ENCODE measurements at regions not wholly inside any gene's neighbourhood (a gene's known extent, or its start where the extent isn't known, plus 50 kb on each side); places are given as distances from the start of the nearest gene placed in this dataset.

DNA sequence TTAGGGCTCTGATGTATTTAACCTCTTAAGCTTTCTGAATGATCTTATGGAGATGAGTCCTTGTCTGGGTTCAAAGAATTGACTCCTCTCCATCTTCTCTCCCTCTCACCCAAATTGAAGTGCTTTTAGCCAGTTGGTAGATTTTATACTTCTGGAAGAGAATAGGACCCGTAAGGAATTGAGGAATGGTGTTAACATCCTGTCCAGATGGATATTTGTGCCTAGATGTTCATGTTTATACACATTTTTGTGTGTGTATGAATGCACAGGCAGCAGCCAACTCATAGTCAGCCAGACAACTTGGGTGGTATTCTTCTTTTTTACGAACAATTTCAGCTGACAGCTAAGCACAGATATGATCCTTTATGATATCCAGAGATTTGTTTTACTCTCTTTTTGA is 449.6 kb upstream of the RGS6 start:
- no peak for DNase-seq (ENCODE audit: extremely low read depth in 1 of 2, low read depth in 1 of 2)

DNA sequence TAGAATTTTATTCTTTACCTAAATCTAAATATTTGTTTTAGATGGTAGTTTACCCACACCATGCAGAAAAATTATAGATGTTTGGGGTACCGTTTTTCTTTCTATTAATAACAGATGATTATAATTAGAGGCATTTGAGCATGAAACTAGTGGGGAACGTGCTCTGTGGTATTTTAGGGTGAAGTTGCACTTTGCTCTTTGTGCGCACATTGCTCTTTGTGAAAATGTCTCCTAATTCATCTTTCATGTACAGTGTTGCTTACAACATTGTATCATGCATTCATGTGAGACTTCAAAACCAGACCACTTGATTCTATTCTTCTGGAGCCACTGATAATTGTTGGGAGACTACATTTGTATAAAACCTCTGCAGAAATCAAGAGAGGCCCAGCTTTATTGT is 449.1 kb upstream of the RGS6 start:
- no peak for DNase-seq (ENCODE audit: extremely low read depth in 1 of 2, low read depth in 1 of 2)

DNA sequence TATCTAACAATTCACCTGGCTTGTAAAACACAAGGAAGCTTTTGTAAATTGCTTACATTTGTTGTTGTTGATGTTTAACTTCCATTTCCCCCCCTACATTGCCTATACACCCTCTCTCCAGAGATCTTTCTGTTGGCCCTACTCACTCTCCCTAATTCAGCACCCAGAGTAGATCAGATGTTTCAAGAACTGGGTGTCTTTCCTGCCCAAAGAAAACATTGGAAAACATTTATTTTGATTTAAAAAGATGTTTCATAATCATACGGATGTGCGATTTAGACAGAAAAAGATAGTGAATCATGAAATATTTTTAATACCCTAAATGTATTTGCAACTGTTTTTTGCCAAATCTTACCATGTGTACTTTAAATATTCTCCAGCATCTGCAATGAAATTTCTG is 446.4 kb upstream of the RGS6 start:
- no peak for DNase-seq (ENCODE audit: extremely low read depth in 1 of 2, low read depth in 1 of 2)

DNA sequence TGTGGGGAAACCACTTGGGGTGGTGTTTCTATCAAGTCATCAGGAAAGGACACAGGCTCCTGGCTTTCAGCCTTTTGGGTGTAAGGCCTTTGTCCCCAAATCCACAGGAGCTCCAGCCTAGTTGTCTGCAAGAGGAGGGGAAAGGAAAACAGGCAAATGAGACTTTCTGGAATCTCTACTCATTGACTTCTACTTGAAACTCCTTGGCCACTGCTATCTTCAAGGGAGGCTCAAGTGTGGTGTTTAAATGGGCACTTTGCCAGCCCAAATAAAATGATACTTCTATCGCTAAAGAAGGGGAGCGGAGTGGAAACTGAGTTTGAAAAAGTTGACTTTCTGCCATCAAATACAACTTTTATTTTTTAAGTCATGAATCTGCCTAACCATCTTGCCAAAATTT is 445.9 kb upstream of the RGS6 start:
- no peak for DNase-seq (ENCODE audit: extremely low read depth in 1 of 2, low read depth in 1 of 2)

DNA sequence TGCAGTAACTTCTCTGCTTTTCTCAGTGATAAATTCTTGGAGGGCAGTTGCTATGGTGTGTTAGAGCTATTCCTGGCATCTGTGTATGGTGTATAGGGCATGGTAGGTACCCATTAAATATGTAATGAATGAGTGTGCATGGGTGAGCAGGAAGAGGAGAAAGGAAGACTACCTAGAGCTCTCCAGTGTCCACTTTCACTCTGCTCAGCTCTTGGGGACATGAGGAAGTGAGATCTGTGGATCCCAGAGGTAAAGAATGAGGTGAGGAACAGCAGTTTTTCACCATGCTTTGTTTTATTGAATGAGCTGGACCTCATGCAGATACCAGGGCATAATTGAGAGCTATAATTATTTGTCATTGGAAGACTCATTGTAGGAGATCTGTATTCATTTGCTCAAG is 444.8 kb upstream of the RGS6 start:
- DNase-seq (ENCODE audit: extremely low read depth in 1 of 2, low read depth in 1 of 2), result no peak

DNA sequence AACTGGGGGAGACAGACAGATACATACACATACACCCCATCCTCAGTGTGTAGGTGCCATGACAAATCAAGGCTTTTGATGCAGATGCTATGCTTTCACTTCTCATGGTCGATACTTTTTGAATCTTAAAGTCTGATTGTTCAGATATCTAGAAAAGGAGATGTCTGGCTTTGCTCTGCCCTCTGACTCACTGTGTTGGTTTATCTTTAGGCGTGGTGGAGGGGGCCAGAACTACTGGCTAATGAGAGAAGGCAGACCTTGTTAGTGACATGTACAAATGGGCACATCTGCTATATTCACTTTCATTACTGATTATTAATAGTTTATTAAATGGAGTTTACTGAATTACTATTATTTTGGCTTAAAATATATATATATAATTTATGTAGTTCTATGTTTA is 444.3 kb upstream of the RGS6 start:
- DNase-seq (ENCODE audit: extremely low read depth in 1 of 2, low read depth in 1 of 2), result no peak

DNA sequence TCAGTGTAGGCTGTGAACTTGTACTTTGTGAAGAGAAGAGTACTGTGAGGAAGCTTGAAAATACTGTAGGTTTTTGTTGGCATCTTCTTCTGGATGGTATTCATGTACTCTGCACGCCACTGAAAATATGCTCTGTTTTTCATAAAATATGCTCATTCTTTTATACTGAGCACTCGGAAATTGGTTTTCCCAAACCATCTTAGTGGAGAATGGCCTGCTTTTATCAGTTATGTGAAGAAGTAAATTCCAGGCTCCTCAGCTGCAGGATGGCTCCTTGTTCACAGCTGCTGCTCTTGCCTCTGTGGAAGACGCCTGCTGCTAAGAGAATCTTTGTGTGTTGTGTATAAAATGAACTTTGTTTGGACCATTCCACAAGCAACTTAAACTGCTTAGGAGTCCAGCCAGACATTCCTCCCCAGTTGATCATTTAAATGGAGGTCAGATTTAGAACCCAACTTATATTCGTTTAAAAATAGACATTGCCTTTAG is 443.5 kb upstream of the RGS6 start:
- DNase-seq (ENCODE audit: extremely low read depth in 1 of 2, low read depth in 1 of 2), result no peak

DNA sequence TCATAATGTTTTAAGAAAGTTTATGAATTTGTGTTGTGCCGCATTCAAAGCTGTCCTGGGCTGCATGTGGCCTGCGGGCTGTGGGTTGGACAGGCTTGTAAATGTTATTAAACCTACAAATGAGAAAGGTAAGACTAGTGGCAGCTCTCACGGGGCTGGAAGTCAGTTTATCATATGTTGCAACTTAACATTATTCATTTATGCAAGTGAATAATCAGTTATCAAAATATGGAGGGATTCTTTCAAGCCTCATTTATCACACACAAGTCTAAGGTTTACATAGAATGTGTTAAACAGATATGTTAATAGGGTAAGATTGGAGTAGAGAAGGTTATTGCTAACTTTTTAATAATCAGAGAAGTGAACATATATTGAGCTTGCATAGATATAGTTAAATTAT is 442.5 kb upstream of the RGS6 start:
- no peak for DNase-seq (ENCODE audit: extremely low read depth in 1 of 2, low read depth in 1 of 2)

DNA sequence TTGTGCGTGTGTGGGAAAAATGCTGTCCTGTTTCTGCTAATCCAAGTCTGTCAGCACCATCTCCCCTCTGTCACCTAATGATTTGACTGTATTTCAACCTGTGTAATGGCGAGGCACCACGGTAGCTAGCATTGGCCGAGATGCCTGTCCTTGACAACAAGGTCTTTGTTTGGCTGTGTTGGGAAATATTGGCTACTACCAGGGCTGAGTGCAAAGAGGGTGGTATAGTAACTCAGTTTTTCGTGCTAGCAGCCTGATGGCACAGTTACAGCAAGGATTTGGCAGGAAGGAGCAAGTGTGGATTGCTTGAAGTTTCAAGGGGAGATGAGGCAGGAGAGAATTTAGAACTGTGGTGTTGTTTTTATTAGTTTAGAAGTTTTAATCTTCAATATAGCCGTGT is 440.3 kb upstream of the RGS6 start:
- DNase-seq (ENCODE audit: extremely low read depth in 1 of 2, low read depth in 1 of 2), result no peak

DNA sequence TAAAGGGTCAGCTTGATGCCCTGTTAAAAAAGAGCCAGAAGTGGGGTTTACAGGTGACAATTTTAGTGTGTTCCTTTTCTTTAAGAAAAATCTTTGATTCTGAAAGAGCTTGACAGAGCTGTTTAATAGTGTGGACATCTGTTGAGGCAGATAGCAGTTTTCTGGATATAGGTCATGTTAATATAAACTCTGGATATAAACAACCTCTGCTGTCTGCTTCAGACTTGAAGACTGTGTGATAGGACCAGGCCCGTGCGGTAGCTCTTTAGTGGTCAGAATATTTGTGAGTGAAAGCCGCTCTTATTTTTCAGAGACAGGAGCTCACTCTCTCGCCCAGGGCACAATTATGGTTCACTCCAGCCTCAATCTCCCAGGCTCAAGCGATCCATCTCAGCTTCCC is 439.9 kb upstream of the RGS6 start:
- no peak for DNase-seq (ENCODE audit: extremely low read depth in 1 of 2, low read depth in 1 of 2)

DNA sequence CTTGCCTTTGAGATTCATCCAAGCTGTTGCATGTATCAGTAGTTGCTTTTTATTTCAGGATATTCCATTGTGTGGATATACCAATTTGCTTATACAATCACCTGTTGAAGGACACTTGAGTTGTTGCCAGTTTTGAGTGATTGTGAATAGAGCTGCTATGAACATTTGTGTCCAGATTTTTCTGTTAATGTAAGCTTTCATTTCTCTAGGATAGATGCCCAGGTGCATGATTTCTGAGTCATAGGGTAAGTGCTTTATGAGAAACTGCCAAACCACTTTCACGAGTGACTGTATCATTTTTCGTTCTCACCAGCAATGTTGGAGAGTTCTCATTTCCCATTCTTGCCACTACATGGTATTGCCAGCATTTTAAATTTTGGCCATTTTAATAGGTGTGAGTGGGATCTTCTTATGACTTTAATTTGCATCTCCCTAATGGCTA is 434.6 kb upstream of the RGS6 start:
- DNase-seq (ENCODE audit: extremely low read depth in 1 of 2, low read depth in 1 of 2), result no peak

DNA sequence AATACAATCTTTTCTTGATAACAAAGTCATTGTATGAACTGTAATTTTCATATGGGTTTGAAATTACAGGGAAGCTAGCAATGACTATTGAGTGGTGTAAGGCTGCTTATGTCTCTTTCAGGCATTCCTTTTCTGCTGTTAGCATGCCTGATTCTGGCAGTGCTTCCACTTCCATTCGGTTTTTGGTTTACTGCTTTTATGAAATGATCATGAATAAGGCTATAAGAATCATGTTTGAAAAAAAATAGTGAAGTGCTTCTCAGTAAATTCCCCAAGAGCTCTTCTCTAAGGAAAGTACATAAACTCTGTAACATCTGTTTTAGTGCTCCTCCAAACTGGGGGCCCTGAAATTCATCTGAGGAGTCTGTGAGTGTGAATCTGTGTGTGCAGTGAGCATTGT is 434.0 kb upstream of the RGS6 start:
- DNase-seq (ENCODE audit: extremely low read depth in 1 of 2, low read depth in 1 of 2), result no peak

DNA sequence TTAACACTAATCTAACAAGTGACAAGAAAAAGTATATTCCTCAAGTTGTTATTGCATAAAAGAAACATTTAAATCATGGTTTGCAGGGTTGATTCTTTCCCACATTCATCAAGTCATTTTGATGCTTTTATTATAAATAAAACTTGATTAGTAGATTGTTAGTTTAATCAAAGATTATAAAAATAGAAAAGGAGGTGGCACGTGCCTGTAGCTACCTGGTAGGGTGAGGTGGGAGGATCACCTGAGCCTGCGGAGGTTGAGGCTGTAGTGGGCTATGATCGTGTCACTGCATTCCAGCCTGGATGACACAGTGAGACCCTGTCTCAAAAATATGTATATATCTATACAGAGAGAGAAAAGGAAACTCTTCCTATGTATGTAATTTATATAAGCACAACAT is 433.2 kb upstream of the RGS6 start:
- DNase-seq (ENCODE audit: extremely low read depth in 1 of 2, low read depth in 1 of 2), result no peak

DNA sequence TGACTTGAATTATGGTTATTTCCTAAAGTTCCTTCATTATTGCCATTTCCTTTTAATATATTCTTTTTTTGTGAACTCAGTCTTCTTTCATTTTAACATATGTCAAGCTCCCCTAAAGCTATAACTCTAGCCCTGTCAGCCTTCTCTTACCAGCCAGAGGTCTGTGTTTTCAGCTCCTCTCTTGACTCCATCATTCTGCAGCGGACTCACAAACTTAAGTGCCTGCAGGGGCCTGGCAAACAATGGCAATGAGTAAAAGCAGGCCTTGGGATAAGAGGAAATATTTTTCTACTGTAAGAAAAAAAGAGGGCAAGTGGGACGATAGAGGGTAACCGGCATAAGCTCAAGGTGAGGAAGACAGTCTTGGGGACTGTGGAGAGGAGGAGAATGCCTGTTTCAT is 424.5 kb upstream of the RGS6 start:
- no peak for DNase-seq (ENCODE audit: extremely low read depth in 1 of 2, low read depth in 1 of 2)

DNA sequence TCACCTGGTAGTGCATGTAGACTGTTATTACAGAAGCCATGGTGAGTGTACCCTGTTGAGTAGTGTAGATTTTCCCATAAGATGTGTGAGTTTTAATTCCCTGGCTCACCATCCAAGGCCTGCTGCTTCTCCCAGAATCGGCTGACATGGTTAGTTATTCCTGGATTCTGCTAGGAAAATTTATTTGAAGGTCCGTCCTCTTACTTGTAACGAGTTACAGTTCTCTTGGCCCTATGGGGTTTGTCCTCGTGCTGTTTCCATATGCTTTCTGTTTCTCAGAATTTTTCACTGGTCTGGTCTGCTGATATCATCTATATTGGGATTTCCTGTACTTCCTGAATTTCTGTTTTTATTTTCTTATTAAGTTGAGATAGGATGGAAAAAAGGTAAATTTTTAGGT is 423.3 kb upstream of the RGS6 start:
- no peak for DNase-seq (ENCODE audit: extremely low read depth in 1 of 2, low read depth in 1 of 2)

DNA sequence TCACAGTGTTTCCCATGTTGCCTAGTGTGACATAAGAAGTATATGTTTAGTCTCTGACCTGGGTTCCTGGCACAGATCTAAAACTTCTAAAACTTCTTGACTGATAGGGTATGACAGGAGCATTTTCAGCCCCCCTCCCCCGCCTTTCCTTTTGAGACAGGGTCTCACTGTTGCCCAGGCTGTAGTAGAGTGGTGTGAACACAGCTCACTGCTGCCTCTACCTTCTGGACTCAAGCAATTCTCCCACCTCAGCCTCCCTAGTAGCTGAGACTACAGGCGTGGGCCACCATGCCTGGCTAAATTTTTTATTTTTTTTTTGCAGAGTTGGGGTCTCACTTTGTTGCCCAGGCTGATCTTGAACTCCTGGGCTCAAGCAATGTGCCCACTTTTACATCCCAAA is 421.1 kb upstream of the RGS6 start:
- no peak for DNase-seq (ENCODE audit: extremely low read depth in 1 of 2, low read depth in 1 of 2)

DNA sequence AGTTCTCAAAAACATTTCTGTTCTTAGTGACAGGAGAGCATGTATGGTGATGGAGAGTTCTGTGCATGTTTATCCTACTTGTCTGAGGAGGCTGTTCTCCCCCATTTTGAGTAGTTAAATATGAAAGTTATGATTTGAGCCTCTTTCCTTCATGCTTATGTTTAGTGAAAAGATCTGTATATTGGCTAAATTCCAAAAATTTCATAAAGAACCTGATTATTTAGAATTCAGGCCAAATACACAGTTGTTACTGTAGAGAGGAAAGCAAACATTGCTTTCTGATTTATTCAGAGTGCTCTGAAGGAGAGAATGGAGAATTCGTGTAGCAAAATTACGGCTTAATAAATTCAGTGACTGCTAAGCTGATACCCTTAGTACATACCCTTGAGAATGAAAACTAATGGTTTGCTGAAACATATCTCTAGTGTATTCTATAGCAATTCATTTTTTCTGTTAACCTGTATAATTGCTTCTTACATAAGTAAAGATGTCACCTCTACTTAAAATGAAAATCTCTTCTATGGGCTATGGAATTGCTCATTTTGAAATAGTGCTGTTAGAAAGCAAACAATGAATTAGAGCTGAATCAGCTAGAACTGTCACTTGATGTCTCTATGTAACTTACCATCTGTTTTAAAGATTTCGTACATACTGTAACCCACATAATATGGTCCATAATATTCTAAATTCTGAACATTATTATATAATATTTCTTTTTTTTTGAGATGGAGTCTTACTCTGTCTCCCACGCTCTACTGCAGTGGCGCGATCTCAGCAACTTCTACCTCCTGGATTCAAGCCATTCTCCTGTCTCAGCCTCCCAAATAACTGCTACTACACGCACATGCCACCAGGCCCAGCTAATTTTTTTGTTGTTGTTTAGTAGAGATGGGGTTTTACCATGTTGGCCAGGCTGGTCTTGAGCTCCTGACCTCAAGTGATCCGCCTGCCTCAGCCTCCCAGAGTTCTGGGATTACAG is 417.0 kb upstream of the RGS6 start:
- no peak for DNase-seq (ENCODE audit: extremely low read depth in 1 of 2, low read depth in 1 of 2)

DNA sequence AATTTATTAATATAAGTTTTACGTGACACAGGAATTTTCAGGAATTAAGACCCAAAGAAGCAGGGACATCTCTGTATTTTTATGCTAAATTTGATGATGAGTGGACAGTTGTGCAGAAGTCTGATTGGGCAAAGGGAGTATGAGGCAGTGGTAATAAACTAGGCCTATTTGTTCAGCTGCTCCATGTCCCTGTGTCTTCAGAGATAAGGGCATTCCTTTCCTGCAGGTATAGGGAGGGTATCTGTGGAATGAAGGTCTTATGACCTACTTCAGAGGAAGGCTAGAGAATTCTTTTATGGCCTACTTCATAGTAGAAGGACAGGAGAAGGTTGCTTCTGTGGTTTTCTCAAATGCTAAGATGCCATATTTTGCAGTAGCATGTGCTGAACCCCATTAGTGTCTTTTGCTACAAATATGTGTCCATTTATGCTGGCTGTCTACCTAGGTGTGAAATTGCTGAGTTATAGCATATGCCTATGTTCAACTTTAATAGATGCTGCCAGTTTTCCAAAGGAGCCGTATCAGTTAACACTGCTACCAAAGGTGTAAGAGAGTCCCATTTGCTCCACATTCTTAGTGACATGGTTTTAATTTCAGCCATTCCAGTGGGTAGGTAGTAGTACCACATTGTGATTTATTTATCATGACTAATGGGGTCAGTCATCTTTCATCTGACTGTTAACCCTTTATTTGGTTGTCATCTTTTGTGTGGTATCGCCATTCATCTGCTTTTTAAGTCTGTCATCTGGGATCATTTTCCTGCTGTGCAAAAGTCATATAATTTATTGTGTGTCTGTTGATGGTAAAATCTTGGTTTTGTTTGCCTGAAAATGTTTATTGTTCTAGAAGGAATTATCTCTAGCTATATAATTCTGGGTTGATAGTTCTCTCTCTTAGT is 410.7 kb upstream of the RGS6 start:
- DNase-seq (ENCODE audit: extremely low read depth in 1 of 2, low read depth in 1 of 2), result no peak

DNA sequence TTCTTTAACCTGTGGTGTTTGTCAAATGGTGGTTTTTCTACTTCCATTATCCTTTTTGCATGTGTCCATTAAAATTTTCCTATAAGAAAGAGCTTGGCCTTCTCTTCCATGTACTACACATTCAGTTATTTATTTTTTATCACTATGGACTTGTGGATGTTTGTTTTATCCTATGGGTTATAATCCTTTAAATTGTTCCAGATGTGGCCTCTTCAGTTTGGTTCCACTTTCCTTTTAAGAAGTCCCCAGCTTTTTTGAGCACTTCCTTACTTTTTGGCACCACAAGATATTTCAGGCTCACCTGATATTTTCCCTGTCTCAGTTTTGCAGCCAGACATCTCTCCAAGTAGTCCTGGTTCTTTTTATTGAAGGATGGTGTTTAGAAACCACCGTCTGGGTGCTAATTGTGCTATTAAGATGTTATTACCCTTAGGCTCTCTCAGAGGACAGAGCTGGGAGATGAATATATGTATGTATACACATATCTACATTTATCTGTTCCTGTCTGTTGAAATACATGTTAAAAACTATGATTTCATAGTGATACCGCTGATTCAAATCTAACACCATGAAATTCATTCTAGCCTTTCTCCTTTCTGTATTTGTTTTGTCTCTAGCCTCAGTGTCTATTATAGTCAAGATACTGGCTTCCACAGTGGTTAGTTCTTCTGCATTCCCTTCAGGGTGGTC is 408.5 kb upstream of the RGS6 start:
- DNase-seq (ENCODE audit: extremely low read depth in 1 of 2, low read depth in 1 of 2), result no peak

DNA sequence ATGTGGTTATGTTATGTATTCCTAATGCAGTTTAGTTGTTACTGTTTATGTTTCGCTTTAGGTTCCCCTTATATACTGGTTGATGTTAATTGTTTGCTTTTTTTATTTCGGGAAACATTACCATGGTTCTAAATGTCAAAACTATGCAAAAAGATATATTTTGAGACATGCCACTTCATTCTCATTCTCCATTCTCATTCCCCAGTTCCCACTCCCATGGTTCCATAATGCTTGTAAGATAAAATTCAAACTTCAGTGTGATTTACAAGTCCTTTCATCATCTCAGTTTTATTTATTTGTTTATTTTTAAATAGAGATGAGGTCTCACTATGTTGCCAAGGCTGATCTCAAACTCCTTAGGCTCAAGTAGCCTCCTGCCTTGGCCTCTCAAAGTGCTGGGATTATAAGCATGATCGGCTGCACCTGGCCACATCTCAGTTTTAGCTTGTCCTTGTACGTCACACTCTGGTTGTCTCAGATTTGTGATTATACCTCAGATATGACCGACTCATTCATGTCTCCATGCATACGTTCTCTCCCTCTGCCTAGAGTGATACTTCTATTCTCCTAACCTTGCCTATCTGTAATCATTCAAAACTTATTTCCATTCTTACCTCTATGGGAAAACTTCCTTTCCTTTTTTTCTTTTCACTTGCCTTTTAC is 407.8 kb upstream of the RGS6 start:
- no peak for DNase-seq (ENCODE audit: extremely low read depth in 1 of 2, low read depth in 1 of 2)
